Mesenteric fat pad (tissue), 1 donor: ENCODE measurements at regions not wholly inside any gene's neighbourhood (a gene's known extent, or its start where the extent isn't known, plus 50 kb on each side); places are given as distances from the start of the nearest gene placed in this dataset.
"Not testable (repeated sequence)": the region's sequence is repeated elsewhere in the genome, so short reads cannot be mapped to it uniquely, and the experiment has no call there.

Experiments
- DNase-seq: peaks from one replicate; pipeline ENCODE4 v3.0.0-alpha.2; 2020; ENCODE audit warnings: low spot score
- donor health status: DM: yes; HTN: yes; CAD: no.

DNA sequence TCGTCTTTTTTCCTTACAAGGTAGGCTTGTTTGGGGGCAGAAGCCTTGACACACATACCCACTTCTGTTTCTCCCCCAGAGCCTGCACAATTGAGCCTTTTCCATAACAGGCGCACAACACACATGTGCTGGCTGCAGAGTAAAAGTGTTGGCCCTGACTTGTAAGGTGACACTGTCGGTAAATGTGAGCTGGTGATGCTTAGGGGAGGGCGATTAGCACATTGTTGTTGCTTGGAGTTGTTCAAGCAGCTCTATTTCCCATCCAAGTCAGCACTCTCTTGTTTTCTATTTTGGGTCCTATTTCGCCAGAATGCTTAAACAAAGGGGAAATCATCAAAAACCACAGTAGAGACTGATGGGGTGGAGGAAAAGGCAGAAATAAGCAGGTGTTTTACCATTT lies 51.9 kb upstream of the PTPRJ start:
- no peak for DNase-seq

DNA sequence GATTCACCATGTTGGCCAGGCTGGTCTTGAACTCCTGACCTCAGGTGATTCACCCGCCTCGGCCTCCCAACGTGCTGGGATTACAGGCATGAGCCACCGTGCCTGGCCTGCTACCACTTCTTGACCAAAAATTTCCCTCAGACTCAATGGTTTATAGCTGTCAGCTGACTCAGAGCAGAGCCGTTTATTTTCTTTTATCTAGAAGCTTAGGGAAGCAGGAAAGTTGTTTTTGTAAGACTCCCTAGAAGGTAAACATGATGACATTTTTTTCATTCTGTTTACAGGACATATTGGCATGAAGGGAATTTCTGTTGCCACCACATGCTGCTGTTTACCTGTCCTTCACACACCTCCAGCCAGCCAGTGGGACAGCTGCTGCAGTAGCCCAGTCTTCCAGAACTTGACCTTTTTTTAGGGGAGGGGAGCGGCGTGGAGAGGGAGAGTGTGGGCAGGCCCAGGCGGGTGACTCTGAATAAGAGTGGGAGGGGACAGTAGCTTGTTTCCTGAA lies 56.1 kb upstream of the PTPRJ start:
- DNase-seq = no peak

DNA sequence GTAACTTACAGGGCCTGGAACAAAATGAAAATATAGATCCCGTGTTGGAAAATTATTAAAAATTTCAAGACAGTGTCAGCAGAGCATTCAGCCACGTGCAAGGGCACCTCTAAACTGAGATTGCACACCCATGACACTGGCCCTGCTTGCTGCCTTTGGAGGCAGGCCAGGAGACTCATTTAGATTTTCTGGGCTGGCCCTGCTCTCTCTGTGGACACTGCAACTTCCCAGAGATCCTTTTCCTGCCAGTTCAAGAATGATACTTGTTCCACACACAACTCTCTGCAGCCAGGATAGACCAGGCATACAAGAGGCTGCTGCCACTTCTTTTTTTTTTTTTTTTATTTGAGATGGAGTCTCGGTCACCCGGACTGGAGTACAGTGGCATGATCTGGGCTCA lies 56.7 kb upstream of the PTPRJ start:
- no peak for DNase-seq

DNA sequence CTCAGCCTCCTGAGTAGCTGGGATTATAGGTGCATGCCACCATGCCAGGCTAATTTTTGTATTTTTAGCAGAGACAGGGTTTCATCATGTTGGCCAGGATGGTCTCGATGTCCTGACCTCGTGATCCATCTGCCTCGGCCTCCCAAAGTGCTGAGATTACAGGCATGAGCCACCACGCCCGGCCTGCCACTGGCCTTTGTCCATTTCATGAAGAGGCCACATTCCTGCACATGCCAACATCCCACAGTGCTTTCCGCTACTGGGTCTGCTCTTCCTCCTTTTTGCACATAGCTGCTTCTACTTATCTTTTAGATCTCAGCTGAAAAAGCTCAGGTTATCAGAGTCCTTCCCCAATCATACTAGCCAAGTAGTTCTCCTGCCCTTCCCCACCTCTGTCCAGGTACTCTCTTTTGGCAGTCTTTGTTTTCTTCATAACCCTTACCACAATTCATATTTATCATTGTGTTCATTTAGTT lies 59.2 kb upstream of the PTPRJ start:
- not testable (repeated sequence) for DNase-seq

DNA sequence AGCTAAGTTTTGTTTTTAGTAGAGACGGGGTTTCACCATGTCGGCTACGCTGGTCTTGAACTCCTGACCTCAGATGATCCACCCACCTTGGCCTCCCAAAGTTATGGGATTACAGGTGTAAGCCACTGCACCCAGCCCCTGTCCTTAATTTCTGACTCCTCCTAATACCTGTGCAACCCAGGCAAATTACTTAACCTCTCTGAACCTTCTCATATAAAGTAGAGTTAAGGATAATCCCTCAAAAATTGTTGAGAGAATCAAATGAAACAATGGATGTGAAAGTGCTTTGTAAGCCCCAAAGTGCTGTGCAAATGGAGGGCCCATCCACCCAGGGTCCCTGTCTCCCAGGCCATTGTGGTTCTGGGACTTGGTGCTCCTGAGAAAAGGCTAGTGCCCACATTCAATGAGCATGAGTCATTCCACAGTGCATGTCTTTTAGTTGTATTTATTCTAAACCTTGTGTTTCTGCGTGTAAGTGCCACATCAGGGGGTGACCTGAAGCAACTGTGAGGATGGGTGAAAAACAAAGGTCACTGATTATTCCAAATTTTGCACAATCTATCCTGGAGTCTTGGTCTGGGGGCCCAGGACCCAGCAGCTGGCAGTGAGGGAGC lies 61.4 kb upstream of the PTPRJ start:
- peak; percentile 39 for DNase-seq

GRCh38 chr11:47918370-47918690 lies 62.0 kb upstream of the PTPRJ start:
- no peak for DNase-seq

GRCh38 chr11:47917599-47918369 lies 62.6 kb upstream of the PTPRJ start:
- peak; percentile 91 for DNase-seq

DNA sequence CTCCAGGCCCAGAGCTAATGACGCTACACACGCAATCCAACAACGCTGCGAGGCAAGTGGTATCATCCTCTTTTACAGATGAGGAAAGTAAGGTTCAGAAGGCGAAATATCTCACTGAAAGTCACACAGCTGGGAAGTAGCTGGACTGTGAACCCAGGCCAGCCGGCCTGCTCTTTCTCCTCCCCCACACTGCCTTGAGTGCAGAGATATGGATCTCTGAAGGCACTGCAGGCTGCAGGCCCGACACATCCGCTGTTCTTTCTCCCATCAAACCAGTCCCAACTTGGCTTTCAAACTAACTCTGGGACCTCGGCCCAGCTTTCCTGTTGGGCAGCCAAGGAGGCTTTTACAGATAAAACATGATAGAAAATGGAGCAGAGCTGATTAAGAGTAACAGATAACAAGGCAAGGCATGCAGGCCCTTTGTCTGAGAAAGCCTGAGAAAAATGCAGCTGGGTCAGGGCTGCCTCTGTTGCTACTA lies 64.0 kb upstream of the PTPRJ start:
- peak; percentile 89 for DNase-seq

DNA sequence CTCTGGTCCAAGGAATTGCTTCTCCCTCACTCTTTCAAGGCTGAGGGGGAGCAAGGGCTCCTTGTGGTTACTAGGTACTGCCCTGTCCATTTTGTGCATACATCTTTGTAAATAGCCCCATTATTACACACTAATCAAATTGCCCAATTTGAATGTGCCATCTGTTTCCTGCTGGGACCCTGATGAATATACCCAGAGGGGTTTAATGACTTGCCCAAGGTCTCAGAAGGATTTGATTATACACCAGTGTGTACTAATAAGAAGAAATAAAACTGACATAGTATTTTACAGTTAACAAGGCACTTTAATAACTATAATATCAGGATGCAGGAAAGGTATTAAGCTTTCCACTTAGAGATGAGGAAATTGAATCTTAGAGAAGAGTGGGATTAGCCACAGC lies 64.6 kb upstream of the PTPRJ start:
- no peak for DNase-seq

DNA sequence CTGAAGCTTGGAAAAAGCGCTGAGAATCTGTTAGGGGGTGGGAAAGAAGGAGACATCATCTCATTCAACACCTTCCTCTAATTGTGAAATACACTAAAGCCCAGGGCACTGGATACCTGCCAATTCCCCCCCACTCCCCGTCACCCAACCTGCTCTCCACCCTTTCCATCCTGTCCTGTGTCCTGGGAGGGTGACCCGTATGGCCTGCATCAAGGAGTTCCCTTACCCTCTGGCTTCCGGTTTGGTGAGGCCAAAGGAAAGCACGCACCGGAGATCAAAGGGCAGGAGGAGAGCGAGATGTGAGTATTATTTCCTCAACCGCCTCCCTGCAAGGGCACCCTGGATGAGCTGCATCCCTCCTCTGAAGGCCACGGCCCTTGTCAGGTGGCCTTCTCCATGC lies 65.0 kb upstream of the PTPRJ start:
- DNase-seq = peak; percentile 80

- peak; percentile 26 for DNase-seq
Measured at GRCh38 chr11:47914743-47915142, 65.6 kb upstream of the PTPRJ start.

DNA sequence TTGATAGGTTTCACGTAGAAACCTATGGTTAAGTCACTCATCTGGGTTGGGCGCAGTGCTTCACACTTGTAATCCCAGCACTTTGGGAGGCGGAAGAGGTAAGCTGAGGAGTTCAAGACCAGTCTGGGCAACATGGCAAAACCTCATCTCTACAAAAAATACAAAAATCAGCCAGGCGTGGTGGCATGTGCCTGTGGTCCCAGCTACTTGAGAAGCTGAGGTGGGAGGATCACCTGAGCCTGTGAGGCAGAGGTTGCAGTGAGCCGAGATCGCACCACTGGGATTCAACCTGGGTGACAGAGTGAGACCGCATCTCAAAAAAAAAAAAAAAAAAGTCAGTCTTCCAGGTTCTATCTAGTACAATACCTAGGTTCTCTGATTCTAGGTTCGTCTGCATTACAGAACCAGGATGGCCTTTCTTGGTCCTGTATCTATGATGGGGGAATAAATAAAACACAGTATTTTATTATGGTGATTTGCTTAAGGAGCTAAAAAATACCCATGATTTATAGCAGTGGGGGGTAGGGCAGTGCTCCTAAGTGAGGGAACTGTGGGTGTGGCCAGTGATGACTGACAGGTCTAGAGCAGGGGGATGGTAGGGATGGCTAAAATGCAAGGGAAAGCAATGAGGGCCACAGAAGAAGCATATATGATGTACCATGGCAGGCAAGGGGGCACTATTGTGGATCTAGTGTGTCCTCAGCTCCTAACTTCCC lies 65.5 kb upstream of the NUP160 start:
- DNase-seq = peak; percentile 22

DNA sequence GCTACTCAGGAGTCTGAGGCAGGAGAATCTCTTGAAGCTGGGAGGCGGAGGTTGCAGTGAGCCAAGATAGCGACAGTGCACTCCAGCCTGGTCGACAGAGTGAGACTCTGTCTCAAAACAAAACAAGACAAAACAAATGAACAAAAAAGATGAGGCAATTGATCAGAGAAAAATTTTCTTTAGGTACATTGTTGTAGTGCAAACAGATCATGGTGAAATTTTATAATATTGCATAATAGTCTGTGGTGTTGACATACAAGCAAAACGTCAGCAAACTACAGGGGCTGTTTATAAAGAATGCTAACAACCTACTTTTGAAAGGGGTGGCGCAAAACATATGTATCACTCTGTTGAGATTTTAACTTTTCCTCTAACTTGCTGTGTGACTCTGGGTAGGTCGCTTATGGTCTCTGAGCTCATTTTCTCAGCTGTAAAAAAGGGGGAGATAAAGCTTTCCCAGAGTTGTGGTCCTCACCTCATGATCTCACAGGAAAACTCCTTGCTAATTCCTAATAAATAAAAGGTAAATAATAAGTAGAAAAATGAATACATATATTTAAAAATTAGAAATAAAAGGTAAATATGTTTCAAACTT lies 64.8 kb upstream of the NUP160 start:
- DNase-seq = no peak

- peak; percentile 20 for DNase-seq
Measured at GRCh38 chr11:47911149-47911548, 63.0 kb upstream of the NUP160 start.

- DNase-seq = no peak
Measured at GRCh38 chr11:47908198-47908597, 60.0 kb upstream of the NUP160 start.

GRCh38 chr11:47907499-47907898 lies 59.3 kb upstream of the NUP160 start:
- no peak for DNase-seq

GRCh38 chr11:47906066-47906465 lies 57.9 kb upstream of the NUP160 start:
- peak; percentile 45 for DNase-seq

DNA sequence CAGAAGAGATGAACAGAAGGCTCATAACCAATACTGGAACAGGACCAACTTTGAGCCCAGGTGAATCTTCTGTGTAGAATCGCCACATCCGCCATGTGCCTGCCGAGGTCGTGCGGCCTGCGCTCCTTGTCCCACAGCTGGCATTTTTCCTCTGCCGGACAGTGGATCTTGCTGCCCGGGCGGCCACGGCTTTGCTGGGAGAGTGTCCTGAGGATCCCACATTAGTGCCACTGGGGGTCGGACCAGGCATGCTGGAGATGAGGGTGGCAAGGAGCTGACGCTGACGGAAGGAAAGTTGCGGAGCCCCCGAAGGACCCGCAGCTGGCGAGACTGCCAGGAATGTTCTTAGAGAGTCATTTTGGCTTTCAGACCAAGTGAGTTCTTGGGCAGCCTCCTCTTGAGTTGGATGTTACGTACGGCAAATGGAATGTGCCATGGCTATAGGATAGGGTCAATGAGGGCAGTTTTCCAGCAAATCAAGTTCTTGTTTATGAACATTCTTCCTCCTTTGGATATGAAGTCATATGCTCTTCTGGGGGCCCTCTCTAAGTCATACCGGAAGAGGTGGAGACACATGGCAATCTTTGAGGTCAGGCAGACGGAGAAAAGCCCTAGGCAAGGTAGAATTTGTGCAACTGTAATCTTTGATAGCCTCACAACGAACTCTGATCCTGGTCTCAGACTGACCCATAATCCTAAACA lies 57.4 kb upstream of the NUP160 start:
- peak; percentile 83 for DNase-seq

GRCh38 chr11:47904808-47905207 lies 56.7 kb upstream of the NUP160 start:
- no peak for DNase-seq

DNA sequence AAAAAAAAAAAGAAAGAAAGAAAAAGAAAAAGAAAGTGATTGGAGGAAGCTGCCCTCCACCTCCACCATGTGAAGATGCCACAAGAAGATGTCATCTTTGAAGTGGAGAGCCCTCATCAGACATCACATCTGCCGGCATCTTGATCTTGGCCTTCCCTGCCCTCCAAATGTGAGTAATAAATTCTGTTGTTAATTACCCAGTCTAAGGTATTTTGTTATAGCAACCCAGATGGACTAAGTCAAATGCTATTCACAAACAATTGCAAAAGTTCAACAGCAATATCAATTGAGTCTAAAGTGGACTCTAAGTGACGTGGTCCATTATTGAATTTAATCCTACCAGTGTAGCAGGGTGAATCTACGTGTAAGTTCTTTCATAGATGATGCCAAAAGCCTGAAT lies 55.9 kb upstream of the NUP160 start:
- DNase-seq = no peak

- peak; percentile 22 for DNase-seq
Measured at GRCh38 chr11:47899801-47900200, 51.7 kb upstream of the NUP160 start.
